ENCODE measurements at regions not wholly inside any gene's neighbourhood (a gene's known extent, or its start where the extent isn't known, plus 50 kb on each side); places are given as distances from the start of the nearest gene placed in this dataset.
"Not testable (repeated sequence)": the region's sequence is repeated elsewhere in the genome, so short reads cannot be mapped to it uniquely, and the experiment has no call there.

- DNase-seq (ENCODE audit: low spot score) = no peak
Measured at GRCh38 chr9:21695874-21696341, 106.5 kb upstream of the MTAP start.

- peak; percentile 9 for DNase-seq (ENCODE audit: low spot score)
Measured at GRCh38 chr9:21696411-21696871, 106.0 kb upstream of the MTAP start.

DNA sequence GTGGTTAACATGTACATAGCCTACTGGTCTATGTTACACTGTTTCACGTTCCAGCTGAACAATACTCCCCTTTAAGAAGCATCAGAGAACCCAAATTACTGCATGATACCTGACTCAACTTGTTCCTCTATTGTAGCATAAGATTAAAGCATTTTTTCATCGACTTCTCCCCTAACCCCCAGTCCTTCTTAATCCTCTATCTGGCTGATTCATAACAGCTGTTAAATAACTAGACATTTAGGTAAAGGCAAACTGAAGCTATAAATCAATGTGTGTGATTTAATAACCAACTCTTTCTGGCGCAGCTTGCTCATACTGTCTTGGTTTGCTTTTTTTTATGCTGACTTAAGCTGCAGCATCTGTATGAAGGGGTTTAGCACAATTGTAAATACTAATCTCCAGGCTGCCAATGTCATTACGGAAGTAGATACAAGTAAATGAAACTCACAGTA, 94.2 kb upstream of the MTAP start:
- no peak for DNase-seq (ENCODE audit: low spot score)

GRCh38 chr9:21708856-21709255, 93.6 kb upstream of the MTAP start:
- DNase-seq (ENCODE audit: low spot score) = no peak

DNA sequence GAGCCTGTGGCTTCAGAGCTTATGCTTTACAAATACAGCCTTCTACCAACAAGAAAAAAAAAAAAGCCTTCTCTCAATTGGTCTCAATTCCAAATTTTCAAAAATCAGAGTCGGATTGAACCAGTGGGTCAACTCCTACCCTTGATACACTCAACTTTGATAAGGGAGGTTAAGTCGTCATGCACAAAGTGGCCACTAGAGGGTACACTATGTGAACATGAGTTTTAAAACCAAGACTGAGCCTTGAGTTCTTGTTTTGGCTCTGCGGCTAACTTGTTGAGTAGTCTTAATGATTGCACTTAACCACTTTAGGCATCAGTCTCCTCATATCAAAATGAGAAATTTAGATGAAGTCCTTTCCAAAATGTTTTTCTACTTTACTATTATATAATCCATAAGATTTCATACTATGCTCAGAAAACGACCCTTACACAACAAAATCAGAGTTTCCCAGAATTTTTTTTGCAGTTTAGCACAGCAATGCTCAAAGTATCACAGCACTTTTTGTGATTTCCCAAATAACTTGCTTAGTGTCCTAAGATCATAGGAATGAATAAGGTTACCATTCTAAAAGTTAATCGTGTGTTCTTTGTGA, 92.9 kb upstream of the MTAP start:
- peak; percentile 80 for DNase-seq (ENCODE audit: low spot score)

GRCh38 chr9:21710548-21711191, 91.8 kb upstream of the MTAP start:
- no peak for DNase-seq (ENCODE audit: low spot score)

DNA sequence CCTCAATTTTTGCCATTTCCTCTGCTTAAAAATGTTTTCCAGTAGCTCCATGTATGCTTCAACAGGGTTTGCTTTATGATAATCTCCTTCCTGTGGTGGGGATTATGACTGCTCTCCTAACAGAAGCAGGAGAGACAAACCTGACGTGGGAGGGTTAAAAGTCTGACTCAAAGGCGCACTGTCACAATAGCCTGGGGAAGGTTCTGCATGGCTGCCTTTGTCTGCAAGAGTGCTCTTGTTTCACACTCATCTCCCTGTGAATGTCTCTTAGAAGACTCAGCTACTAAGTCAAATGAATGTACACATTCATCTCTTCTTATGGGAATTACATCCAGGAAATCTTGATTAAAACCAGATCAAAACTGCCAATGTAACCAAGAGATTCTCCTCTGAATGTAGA, 90.9 kb upstream of the MTAP start:
- DNase-seq (ENCODE audit: low spot score) = no peak

GRCh38 chr9:21715408-21715807, 87.0 kb upstream of the MTAP start:
- no peak for DNase-seq (ENCODE audit: low spot score)

DNA sequence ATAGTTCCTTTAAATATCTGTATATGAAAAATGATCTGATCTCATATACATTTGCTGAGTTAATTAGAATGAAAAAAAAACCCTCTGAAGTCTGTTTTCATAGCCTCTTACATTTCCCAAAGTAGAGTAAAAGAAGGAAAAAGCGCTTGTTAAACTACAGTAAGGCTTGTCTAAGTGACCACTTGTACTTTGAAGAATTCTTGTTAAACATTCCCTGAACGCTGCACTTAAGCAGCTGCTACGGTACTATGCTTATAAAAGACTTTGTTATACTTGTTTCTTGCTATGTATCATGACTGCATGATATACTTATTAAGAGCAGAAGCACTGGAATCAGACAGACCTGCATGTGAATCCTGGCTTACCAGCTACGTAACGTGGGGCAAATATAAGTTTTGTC, 81.7 kb upstream of the MTAP start:
- no peak for DNase-seq (ENCODE audit: low spot score)

- not testable (repeated sequence) for DNase-seq (ENCODE audit: low spot score)
Measured at GRCh38 chr9:21727411-21727810, 75.0 kb upstream of the MTAP start.

DNA sequence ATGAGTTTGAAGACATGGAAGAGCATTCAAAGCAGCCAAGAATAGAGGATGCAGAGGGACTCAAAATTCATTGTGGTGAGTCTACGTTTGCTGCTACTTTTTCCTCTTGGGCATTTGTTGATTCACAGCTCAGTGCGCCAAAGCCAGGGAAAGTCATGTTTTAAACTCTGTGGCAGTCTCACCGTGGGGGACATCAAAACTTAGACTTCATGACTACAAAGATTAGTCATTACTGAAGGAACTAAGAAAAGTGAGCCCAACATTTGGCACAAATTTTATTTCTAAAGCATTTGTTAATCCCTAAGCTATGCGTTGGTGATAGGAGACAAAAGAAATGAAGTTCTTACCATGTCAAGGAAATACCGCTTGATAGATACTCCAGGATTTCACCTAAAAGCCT, 73.7 kb upstream of the MTAP start:
- no peak for DNase-seq (ENCODE audit: low spot score)

DNA sequence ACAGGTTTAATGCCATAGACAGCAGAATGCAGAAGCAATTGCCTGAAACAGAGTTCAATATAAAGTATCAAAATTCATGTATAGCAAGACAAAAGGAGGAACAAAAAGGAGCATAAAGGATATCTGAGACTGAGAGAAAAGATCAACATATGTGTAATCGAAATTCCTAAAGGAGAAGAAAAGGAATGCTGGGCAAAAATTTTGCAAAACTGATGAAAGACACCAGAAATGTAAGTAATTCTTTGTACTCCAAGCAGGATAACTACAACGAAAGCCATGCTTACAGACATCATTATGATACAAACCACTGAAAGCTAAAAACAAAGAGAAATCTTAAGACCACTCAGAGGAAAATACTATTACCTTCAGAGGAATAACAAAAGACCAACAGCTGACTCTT, 72.8 kb upstream of the MTAP start:
- no peak for DNase-seq (ENCODE audit: low spot score)

- DNase-seq (ENCODE audit: low spot score) = no peak
Measured at GRCh38 chr9:21730899-21731298, 71.5 kb upstream of the MTAP start.

DNA sequence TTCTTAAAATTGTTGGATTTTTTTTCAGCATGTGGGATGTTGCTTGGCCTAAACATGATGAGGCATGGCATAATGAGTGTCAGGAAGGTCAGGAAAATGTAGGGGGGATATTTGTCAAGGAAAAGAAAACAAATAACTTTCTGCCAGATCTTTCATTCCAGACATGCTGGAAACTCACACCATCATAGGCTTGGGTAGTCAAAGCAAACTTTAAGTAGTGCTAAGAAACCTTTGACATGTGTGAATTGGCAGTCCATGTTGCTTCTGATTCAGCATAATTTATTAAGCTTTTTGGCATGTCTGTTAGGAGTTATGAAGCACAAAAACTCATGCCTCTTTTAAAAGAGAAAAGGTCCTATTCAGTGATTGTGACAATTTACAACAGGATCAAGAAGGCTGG, 61.3 kb upstream of the MTAP start:
- no peak for DNase-seq (ENCODE audit: low spot score)

DNA sequence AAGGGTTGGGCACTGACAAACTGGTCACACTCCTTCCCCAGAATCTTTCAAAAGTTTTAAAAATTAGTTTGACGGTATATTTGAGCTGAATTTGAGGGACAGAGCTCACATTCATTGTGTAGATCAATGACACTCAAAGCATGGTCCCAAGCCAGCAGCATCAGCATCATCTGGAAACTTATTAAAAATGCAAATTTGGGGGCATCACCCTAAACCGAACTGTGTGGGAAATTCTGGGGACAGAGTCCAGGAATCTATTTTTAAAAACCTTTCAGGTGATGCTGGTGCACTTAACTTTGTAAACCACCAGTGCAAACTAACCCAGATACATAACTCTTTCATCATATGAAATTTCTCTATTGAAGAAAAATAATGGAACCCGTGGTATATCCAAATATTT, 58.1 kb upstream of the MTAP start:
- DNase-seq (ENCODE audit: low spot score) = no peak

- DNase-seq (ENCODE audit: low spot score) = no peak
Measured at GRCh38 chr9:21744841-21745240, 57.6 kb upstream of the MTAP start.

GRCh38 chr9:21746550-21746949, 55.9 kb upstream of the MTAP start:
- no peak for DNase-seq (ENCODE audit: low spot score)

GRCh38 chr9:21747175-21747574, 55.3 kb upstream of the MTAP start:
- DNase-seq (ENCODE audit: low spot score) = no peak

- no peak for DNase-seq (ENCODE audit: low spot score)
Measured at GRCh38 chr9:21750021-21750735, 52.3 kb upstream of the MTAP start.

DNA sequence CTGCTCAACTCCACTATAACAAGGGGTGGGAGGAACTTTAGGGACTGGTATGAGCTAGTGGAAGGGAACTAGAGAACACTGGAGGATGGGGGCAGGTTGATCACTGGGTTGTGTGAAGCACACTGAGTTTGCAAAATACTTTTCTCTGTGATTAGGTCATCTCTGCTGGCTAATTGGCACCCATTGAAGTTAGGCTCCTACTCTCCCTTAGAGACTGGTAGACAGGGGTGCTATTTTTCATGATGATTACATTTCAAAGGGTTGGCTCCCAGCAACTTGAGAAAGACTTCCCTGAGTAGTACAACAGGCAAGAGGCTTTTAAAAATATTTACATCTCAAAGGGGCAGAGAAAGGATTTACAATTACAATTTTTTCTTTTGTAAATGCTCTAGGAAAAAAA, 50.4 kb upstream of the MTAP start:
- DNase-seq (ENCODE audit: low spot score) = no peak

Measured in NAMALWA (cell line).